Uterus (tissue), 2 donors: ENCODE measurements at regions not wholly inside any gene's neighbourhood (a gene's known extent, or its start where the extent isn't known, plus 50 kb on each side); places are given as distances from the start of the nearest gene placed in this dataset.

Experiments
- POLR2A ChIP-seq, 2 donors: fragments of 450-650 bp; IDR thresholded peaks; one replicate each; pipeline ENCODE4 v1.6.1; 2016; ENCODE audit warnings: antibody characterized with exemption in 2 of 2, mild to moderate bottlenecking in 1 of 2, moderate library complexity in 1 of 2
- TF ChIP-seq, protein P1 (sequence below), 4 experiments: fragments of 200-600 bp in 2 of 4; fragments of 450-650 bp in 2 of 4; sonication (generic) in 2 of 4; IDR thresholded peaks; one replicate each; pipeline ENCODE4 v1.5.1; 2016 to 2019; ENCODE audit warnings: antibody characterized with exemption in 4 of 4, mild to moderate bottlenecking in 2 of 4, moderate library complexity in 1 of 4

DNA sequence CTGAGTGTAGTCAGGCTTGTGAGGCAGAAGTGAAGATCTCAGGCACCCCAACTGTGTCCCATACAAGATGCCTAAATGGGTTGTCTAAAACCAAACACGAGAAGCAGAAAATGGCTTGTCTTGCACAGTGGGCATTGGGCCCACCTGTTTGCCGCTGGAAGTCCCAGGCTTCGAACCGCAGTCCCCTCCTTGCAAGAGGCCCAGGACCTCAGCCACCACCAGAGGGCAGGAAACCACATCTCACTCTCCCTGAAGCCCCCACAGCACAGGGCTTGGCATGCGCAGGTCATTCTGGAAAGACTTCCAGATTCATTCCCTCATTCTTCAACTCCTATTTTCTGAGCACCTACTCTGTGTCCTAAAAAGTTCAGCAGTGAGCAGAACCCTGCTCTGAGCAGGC lies 973.7 kb downstream of the UQCRFS1 start:
- TF ChIP-seq, protein P1, sequence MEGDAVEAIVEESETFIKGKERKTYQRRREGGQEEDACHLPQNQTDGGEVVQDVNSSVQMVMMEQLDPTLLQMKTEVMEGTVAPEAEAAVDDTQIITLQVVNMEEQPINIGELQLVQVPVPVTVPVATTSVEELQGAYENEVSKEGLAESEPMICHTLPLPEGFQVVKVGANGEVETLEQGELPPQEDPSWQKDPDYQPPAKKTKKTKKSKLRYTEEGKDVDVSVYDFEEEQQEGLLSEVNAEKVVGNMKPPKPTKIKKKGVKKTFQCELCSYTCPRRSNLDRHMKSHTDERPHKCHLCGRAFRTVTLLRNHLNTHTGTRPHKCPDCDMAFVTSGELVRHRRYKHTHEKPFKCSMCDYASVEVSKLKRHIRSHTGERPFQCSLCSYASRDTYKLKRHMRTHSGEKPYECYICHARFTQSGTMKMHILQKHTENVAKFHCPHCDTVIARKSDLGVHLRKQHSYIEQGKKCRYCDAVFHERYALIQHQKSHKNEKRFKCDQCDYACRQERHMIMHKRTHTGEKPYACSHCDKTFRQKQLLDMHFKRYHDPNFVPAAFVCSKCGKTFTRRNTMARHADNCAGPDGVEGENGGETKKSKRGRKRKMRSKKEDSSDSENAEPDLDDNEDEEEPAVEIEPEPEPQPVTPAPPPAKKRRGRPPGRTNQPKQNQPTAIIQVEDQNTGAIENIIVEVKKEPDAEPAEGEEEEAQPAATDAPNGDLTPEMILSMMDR (IDR thresholded peaks at IDR 0.05) = no peak
- TF ChIP-seq POLR2A (IDR thresholded peaks at IDR 0.05) = no peak
